HG02870 (cell line): ENCODE measurements at regions not wholly inside any gene's neighbourhood (a gene's known extent, or its start where the extent isn't known, plus 50 kb on each side); places are given as distances from the start of the nearest gene placed in this dataset.
"Not testable (repeated sequence)": the region's sequence is repeated elsewhere in the genome, so short reads cannot be mapped to it uniquely, and the experiment has no call there.

ENCODE experiments used
- ATAC-seq: cut with Tn5 transposase; IDR thresholded peaks from one replicate; pipeline ENCODE4 v1.9.1; 2021; ENCODE audit warnings: mild to moderate bottlenecking, moderate library complexity; ENCODE audit not compliant: unreplicated experiment

GRCh38 chr6:23681743-23682142 is 444.3 kb upstream of the NRSN1 start:
- no peak for ATAC-seq

GRCh38 chr6:23688650-23689049 is 437.4 kb upstream of the NRSN1 start:
- ATAC-seq = no peak

GRCh38 chr6:23690453-23691049 is 435.5 kb upstream of the NRSN1 start:
- ATAC-seq = no peak

GRCh38 chr6:23692184-23692583 is 433.8 kb upstream of the NRSN1 start:
- ATAC-seq = no peak

GRCh38 chr6:23696992-23697391 is 429.0 kb upstream of the NRSN1 start:
- ATAC-seq = no peak

- no peak for ATAC-seq
Observed at GRCh38 chr6:23704479-23705052, 421.4 kb upstream of the NRSN1 start.

- ATAC-seq = no peak
Observed at GRCh38 chr6:23705697-23706096, 420.3 kb upstream of the NRSN1 start.

GRCh38 chr6:23712756-23713155 is 413.3 kb upstream of the NRSN1 start:
- ATAC-seq = no peak

- ATAC-seq = no peak
Observed at GRCh38 chr6:23713211-23713610, 412.8 kb upstream of the NRSN1 start.

- no peak for ATAC-seq
Observed at GRCh38 chr6:23728707-23729106, 397.3 kb upstream of the NRSN1 start.

GRCh38 chr6:23731609-23732008 is 394.4 kb upstream of the NRSN1 start:
- ATAC-seq = no peak

GRCh38 chr6:23732521-23732920 is 393.5 kb upstream of the NRSN1 start:
- ATAC-seq = no peak

- no peak for ATAC-seq
Observed at GRCh38 chr6:23735151-23735550, 390.9 kb upstream of the NRSN1 start.

- no peak for ATAC-seq
Observed at GRCh38 chr6:23736577-23736976, 389.4 kb upstream of the NRSN1 start.

GRCh38 chr6:23747239-23747638 is 378.8 kb upstream of the NRSN1 start:
- no peak for ATAC-seq

GRCh38 chr6:23752414-23752813 is 373.6 kb upstream of the NRSN1 start:
- no peak for ATAC-seq

- ATAC-seq = no peak
Observed at GRCh38 chr6:23754197-23754596, 371.8 kb upstream of the NRSN1 start.

GRCh38 chr6:23775127-23775526 is 350.9 kb upstream of the NRSN1 start:
- no peak for ATAC-seq

GRCh38 chr6:23783901-23784300 is 342.1 kb upstream of the NRSN1 start:
- ATAC-seq = no peak

- no peak for ATAC-seq
Observed at GRCh38 chr6:23784301-23784919, 341.6 kb upstream of the NRSN1 start.

GRCh38 chr6:23790756-23791155 is 335.3 kb upstream of the NRSN1 start:
- no peak for ATAC-seq

- ATAC-seq = no peak
Observed at GRCh38 chr6:23797041-23797440, 329.0 kb upstream of the NRSN1 start.

- not testable (repeated sequence) for ATAC-seq
Observed at GRCh38 chr6:23804289-23804688, 321.7 kb upstream of the NRSN1 start.
